AG04450 (cell line): ENCODE measurements at regions not wholly inside any gene's neighbourhood (a gene's known extent, or its start where the extent isn't known, plus 50 kb on each side); places are given as distances from the start of the nearest gene placed in this dataset.

Experiments
- CTCF ChIA-PET: fragments of 300-600, 350-600 bp; formaldehyde crosslinking; extraction: SDS; loops from one replicate; lab custom pipeline; 2022; ENCODE audit warnings: antibody characterized with exemption, inconsistent platforms; lab: Charles Lee
- POLR2A ChIA-PET: fragments of 350-600 bp; formaldehyde crosslinking; extraction: SDS; loops from one replicate; lab custom pipeline; 2021; ENCODE audit warnings: antibody characterized with exemption, inconsistent platforms; lab: Yijun Ruan, JAX
- DNase-seq: peaks from one replicate; pipeline ENCODE4 v3.0.0-alpha.2; 2011; ENCODE audit warnings: low read depth, low spot score
- H3K27ac ChIP-seq: one replicate; pipeline ENCODE4 v1.5.1; 2012; ENCODE audit warnings: low read depth, low read length, control low read depth
- H3K27me3 ChIP-seq: one replicate; pipeline ENCODE4 v1.6.0; 2012; ENCODE audit warnings: low read length; ENCODE audit not compliant: control insufficient read depth, insufficient read depth
- H3K4me3 ChIP-seq: 2 replicates; pipeline ENCODE4 v1.5.1; 2011; ENCODE audit warnings: mild to moderate bottlenecking, low read depth, low read length, control low read depth
- H3K9me3 ChIP-seq: 2 replicates; pipeline ENCODE4 v1.5.1; 2012; ENCODE audit warnings: low read length; ENCODE audit not compliant: control insufficient read depth, insufficient read depth
- TF ChIP-seq, protein P1 (sequence below): IDR thresholded peaks from 2 replicates; pipeline ENCODE4 v1.5.1; 2011; ENCODE audit warnings: low read depth, low read length, control low read depth, inconsistent platforms

DNA sequence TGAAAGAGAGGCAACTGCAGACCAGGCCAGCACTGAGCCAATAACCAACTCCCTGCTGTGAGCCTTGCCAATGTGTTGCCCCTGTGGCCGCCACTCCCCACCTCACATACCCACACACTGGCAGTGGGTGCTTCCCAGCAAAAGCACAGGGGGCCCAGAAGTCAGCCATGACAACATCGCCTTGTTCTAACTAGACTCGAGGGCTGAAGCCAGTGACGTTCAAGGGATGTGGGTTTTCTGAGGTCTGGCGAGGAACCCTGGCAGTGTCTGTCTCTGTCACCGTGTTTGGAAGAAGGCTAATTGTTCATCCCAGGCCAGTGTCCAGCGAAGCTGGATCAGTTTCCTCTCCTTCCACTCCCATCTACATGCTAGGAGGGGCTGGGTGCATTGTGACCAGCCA is 311.8 kb upstream of the AMIGO2 start:
- Histone ChIP-seq H3K9me3 (peaks cover 2% of the 10 kb centered on the region; the same call in 1 of the 2 replicates), H3K4me3 (no peak overlapping the region), H3K27me3 (no peaks in the 10 kb centered on the region), H3K27ac (no peak overlapping the region)
- ChIA-PET POLR2A (no interaction called here), CTCF (no interaction called here)
- TF ChIP-seq, protein P1, sequence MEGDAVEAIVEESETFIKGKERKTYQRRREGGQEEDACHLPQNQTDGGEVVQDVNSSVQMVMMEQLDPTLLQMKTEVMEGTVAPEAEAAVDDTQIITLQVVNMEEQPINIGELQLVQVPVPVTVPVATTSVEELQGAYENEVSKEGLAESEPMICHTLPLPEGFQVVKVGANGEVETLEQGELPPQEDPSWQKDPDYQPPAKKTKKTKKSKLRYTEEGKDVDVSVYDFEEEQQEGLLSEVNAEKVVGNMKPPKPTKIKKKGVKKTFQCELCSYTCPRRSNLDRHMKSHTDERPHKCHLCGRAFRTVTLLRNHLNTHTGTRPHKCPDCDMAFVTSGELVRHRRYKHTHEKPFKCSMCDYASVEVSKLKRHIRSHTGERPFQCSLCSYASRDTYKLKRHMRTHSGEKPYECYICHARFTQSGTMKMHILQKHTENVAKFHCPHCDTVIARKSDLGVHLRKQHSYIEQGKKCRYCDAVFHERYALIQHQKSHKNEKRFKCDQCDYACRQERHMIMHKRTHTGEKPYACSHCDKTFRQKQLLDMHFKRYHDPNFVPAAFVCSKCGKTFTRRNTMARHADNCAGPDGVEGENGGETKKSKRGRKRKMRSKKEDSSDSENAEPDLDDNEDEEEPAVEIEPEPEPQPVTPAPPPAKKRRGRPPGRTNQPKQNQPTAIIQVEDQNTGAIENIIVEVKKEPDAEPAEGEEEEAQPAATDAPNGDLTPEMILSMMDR: no peak
- DNase-seq: no peak

DNA sequence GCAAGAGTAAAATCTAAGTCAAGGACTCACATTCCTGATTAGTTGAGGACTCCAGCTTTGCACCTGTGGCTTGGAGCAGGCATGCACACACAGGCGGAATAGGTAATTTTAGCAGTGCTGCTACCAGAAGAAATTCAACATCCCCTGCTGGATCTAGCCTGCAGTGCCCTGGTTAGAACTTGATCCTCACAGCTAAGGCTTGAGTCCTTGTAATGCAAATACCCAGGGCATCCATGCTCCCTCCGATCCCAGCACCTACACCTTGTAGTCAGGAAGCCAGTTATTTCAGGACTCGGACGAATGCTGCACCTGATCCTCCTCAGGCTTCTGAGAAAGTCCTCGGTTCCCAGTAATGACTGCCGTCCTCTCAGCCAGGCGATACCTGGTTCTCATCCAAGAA is 309.0 kb upstream of the AMIGO2 start:
- Histone ChIP-seq H3K9me3 (no peaks in the 10 kb centered on the region), H3K4me3 (no peak overlapping the region), H3K27me3 (no peaks in the 10 kb centered on the region), H3K27ac (no peak overlapping the region)
- ChIA-PET POLR2A (no interaction called here), CTCF (no interaction called here)
- TF ChIP-seq, protein P1: no peak
- DNase-seq: no peak

DNA sequence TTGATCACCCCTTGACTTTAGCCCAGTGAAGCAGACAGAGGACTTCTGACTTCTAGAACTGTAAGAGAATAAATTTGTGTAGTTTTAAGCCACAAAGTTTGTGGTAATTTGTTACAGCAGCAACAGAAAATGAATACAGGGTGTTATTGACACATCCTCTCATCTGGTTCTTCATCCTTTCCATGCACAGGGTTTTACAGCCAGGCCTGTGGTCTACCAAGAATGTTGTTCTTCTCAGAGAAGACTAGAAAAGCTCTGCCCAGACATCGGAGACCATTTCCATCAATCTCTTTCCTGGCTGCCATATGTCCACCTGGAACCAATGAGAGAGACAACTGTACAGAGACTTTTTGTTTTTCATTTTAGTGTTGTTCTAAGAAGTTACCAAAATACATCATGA is 308.2 kb upstream of the AMIGO2 start:
- DNase-seq: no peak
- no peaks in the 10 kb centered on the region for H3K9me3 ChIP-seq
- POLR2A ChIA-PET: no interaction called here
- no peaks in the 10 kb centered on the region for H3K27me3 ChIP-seq
- H3K27ac ChIP-seq: no peak overlapping the region
- TF ChIP-seq, protein P1: no peak
- CTCF ChIA-PET: no interaction called here
- no peak overlapping the region for H3K4me3 ChIP-seq

DNA sequence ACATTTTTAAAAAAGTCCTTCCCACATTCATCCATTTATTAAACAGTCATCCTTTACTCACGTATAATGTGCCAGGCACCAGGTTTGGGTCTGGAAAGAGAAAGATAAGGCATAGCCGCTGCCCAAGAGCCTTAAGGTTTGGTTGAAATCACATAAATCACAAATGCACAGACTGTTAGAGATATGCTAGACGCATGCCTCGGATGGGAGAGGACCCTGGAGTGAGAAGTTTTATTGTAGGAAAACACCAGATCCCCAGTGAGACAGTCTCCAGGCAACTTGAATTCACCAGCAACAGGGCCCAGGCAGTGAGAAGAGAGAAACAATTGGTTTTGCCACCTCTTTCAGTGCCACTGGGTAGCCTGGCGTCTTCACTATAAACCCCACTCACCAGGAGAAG is 305.9 kb upstream of the AMIGO2 start:
- CTCF ChIA-PET: interaction anchor here (1.0 kb wide), 1 partner anchor 12 kb away, joined by 3 read pairs; no protein-coding TSS in a partner anchor

DNA sequence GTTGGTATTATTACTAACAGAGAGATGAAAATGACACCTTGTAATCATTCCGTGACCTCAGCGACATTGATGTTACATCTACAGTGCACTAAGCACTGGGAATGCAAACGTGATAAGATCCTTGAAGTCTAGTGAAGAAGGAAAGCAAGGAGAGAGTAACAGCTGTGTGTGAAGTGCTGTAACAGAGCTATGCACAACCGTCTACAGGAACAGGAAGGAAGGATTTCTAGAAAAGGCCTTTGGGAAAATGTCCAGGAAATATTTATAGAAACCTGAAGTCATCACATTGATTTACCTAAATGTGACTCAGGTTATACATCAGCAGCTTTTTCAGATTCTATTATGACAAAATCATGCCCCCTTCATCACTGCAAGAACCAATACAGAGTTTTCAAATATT is 304.2 kb upstream of the AMIGO2 start:
- H3K9me3 ChIP-seq: no peaks in the 10 kb centered on the region
- no peak overlapping the region for H3K27ac ChIP-seq
- CTCF ChIA-PET: no interaction called here
- POLR2A ChIA-PET: interaction anchor here (0.6 kb wide), 1 partner anchor 289 kb away, joined by 4 read pairs; no protein-coding TSS in a partner anchor
- H3K4me3 ChIP-seq: no peak overlapping the region
- no peaks in the 10 kb centered on the region for H3K27me3 ChIP-seq
- TF ChIP-seq, protein P1: no peak
- DNase-seq: peak; percentile 20

More for the DNA sequence above, 305.9 kb upstream of the AMIGO2 start:
- DNase-seq: no peak
- no peak overlapping the region for H3K27ac ChIP-seq
- POLR2A ChIA-PET: no interaction called here
- H3K9me3 ChIP-seq: no peaks in the 10 kb centered on the region
- H3K27me3 ChIP-seq: no peaks in the 10 kb centered on the region
- H3K4me3 ChIP-seq: no peak overlapping the region
- TF ChIP-seq, protein P1: no peak
